IMR-90 (cell line): ENCODE measurements at regions not wholly inside any gene's neighbourhood (a gene's known extent, or its start where the extent isn't known, plus 50 kb on each side); places are given as distances from the start of the nearest gene placed in this dataset.

Experiments
- ATAC-seq: fragments of 200-7000 bp; cut with Tn5 transposase; 2 replicates; pipeline ENCODE4 v1.9.1; 2020; ENCODE audit warnings: low read depth, mild to moderate bottlenecking, moderate library complexity
- BruUV-seq: library from RNA; stranded (reverse); fragments of 400-500 nt; replicated peaks from 2 replicates; lab custom pipeline; 2021; lab: Mats Ljungman, UMichigan
- CTCF ChIA-PET: fragments of 300-600 bp; formaldehyde crosslinking; extraction: SDS; loops from one replicate; lab custom pipeline; 2021; ENCODE audit warnings: antibody characterized with exemption; lab: Yijun Ruan, JAX
- POLR2A ChIA-PET: fragments of 300-600 bp; sonication (Branson Sonifier 250); formaldehyde crosslinking; loops from one replicate; lab custom pipeline; 2022; ENCODE audit warnings: antibody characterized with exemption; ENCODE audit not compliant: unreplicated experiment; lab: Charles Lee
- DNase-seq: peaks from one replicate; pipeline ENCODE4 v3.0.0; 2013
- H2AFZ ChIP-seq: replicated peaks from 2 replicates; pipeline ENCODE3; 2013; ENCODE audit warnings: low read length, mild to moderate bottlenecking; ENCODE audit not compliant: poor library complexity
- H2AK5ac ChIP-seq: 2 replicates; pipeline ENCODE4 v1.6.1; 2013; ENCODE audit warnings: low read depth, low read length, inconsistent platforms
- H2AK9ac ChIP-seq: replicated peaks from 2 replicates; pipeline ENCODE3; 2013; ENCODE audit warnings: mild to moderate bottlenecking, low read depth, low read length, moderate library complexity; ENCODE audit not compliant: poor library complexity
- H2BK120ac ChIP-seq: 2 replicates; pipeline ENCODE4 v1.6.1; 2013; ENCODE audit warnings: low read depth, low read length, inconsistent platforms
- H2BK15ac ChIP-seq: 3 replicates; pipeline ENCODE4 v1.6.1; 2013; ENCODE audit warnings: low read depth, low read length, inconsistent platforms
- H2BK20ac ChIP-seq: 2 replicates; pipeline ENCODE4 v1.6.1; 2013; ENCODE audit warnings: low read depth, mild to moderate bottlenecking, inconsistent platforms, low read length, moderate library complexity
- H2BK5ac ChIP-seq: 2 replicates; pipeline ENCODE4 v1.6.1; 2013; ENCODE audit warnings: mild to moderate bottlenecking, low read depth, low read length, inconsistent platforms; ENCODE audit not compliant: poor library complexity, severe bottlenecking
- H3K14ac ChIP-seq: replicated peaks from 2 replicates; pipeline ENCODE4 v1.6.1; 2013; ENCODE audit warnings: low read depth, low read length, inconsistent platforms
- H3K18ac ChIP-seq: 2 replicates; pipeline ENCODE4 v1.6.1; 2013; ENCODE audit warnings: low read depth, low read length, control low read depth
- H3K23ac ChIP-seq: 2 replicates; pipeline ENCODE4 v1.6.1; 2013; ENCODE audit warnings: low read depth, low read length, inconsistent platforms
- H3K27ac ChIP-seq: 2 replicates; pipeline ENCODE4 v1.5.1; 2013; ENCODE audit warnings: mild to moderate bottlenecking, control low read depth, low read length; ENCODE audit not compliant: insufficient read depth
- H3K27me3 ChIP-seq: 2 replicates; pipeline ENCODE4 v1.6.1; 2013; ENCODE audit warnings: low read length; ENCODE audit not compliant: control insufficient read depth, insufficient read depth
- H3K36me3 ChIP-seq: 2 replicates; pipeline ENCODE4 v1.6.1; 2013; ENCODE audit warnings: low read length, mixed read lengths; ENCODE audit not compliant: control insufficient read depth, insufficient read depth
- H3K4ac ChIP-seq: 2 replicates; pipeline ENCODE4 v1.6.1; 2013; ENCODE audit warnings: low read depth, low read length, inconsistent platforms
- H3K4me1 ChIP-seq: 2 replicates; pipeline ENCODE4 v1.6.1; 2013; ENCODE audit warnings: low read length, mixed read lengths; ENCODE audit not compliant: control insufficient read depth, insufficient read depth
- H3K4me2 ChIP-seq: 2 replicates; pipeline ENCODE4 v1.6.1; 2013; ENCODE audit warnings: low read depth, mild to moderate bottlenecking, control low read depth, low read length, moderate library complexity
- H3K4me3 ChIP-seq: 2 replicates; pipeline ENCODE4 v1.5.1; 2013; ENCODE audit warnings: low read depth, mild to moderate bottlenecking, control low read depth, low read length, moderate library complexity; ENCODE audit not compliant: insufficient read depth
- H3K56ac ChIP-seq: 2 replicates; pipeline ENCODE4 v1.6.1; 2013; ENCODE audit warnings: low read length, inconsistent platforms; ENCODE audit not compliant: insufficient read depth; ENCODE audit errors: extremely low read depth
- H3K79me1 ChIP-seq, 2 experiments: 2 replicates each; pipeline ENCODE4 v1.6.1; 2013; ENCODE audit warnings: low read length in 2 of 2, inconsistent platforms in 1 of 2, low read depth in 1 of 2
- H3K9ac ChIP-seq: 2 replicates; pipeline ENCODE4 v1.6.1; 2013; ENCODE audit warnings: low read depth, low read length, control low read depth
- H3K9me1 ChIP-seq: 2 replicates; pipeline ENCODE4 v1.6.1; 2013; ENCODE audit warnings: low read length, inconsistent platforms; ENCODE audit not compliant: insufficient read depth
- H3K9me3 ChIP-seq: 2 replicates; pipeline ENCODE4 v1.6.1; 2013; ENCODE audit warnings: low read length; ENCODE audit not compliant: control insufficient read depth, insufficient read depth
- H4K20me1 ChIP-seq: 2 replicates; pipeline ENCODE4 v1.6.1; 2013; ENCODE audit warnings: low read length, inconsistent platforms; ENCODE audit not compliant: insufficient read depth
- H4K5ac ChIP-seq: 2 replicates; pipeline ENCODE4 v1.6.1; 2013; ENCODE audit warnings: mild to moderate bottlenecking, low read depth, low read length, control low read depth
- H4K8ac ChIP-seq, 2 experiments: 2 replicates each; pipeline ENCODE4 v1.6.1; 2013; ENCODE audit warnings: low read depth in 2 of 2, low read length in 2 of 2, control low read depth in 1 of 2, inconsistent platforms in 1 of 2
- H4K91ac ChIP-seq: 2 replicates; pipeline ENCODE4 v1.6.1; 2013; ENCODE audit warnings: low read depth, low read length, inconsistent platforms; ENCODE audit not compliant: insufficient read depth
- BHLHE40 ChIP-seq: fragments of 150-350 bp; IDR thresholded peaks from 2 replicates; pipeline ENCODE4 v1.6.1; 2016; ENCODE audit warnings: mild to moderate bottlenecking, low read depth, low read length
- CEBPB ChIP-seq: IDR thresholded peaks from 2 replicates; pipeline ENCODE4 v1.6.1; 2012; ENCODE audit warnings: low read depth, low read length, improper control_type of control experiment
- CHD1 ChIP-seq: IDR thresholded peaks from 2 replicates; pipeline ENCODE4 v1.6.1; 2012; ENCODE audit warnings: low read depth, low read length, improper control_type of control experiment
- FOS ChIP-seq: fragments of 150-350 bp; IDR thresholded peaks from 2 replicates; pipeline ENCODE4 v1.6.1; 2016; ENCODE audit warnings: low read depth, low read length
- MAFK ChIP-seq: IDR thresholded peaks from 2 replicates; pipeline ENCODE4 v1.6.1; 2012; ENCODE audit warnings: low read depth, low read length, improper control_type of control experiment
- MAZ ChIP-seq: IDR thresholded peaks from 2 replicates; pipeline ENCODE4 v1.6.1; 2012; ENCODE audit warnings: low read depth, mild to moderate bottlenecking, low read length, improper control_type of control experiment, moderate library complexity, borderline replicate concordance
- MXI1 ChIP-seq: IDR thresholded peaks from 2 replicates; pipeline ENCODE4 v1.6.1; 2012; ENCODE audit warnings: low read depth, mild to moderate bottlenecking, low read length, moderate library complexity, borderline replicate concordance
- NFE2L2 ChIP-seq: fragments of 150-350 bp; IDR thresholded peaks from 2 replicates; pipeline ENCODE4 v1.6.1; 2016; ENCODE audit warnings: low read depth, mild to moderate bottlenecking, low read length
- POLR2A ChIP-seq: IDR thresholded peaks from 2 replicates; pipeline ENCODE4 v1.6.1; 2012; ENCODE audit warnings: mild to moderate bottlenecking, low read depth, low read length
- RAD21 ChIP-seq: IDR thresholded peaks from 2 replicates; pipeline ENCODE4 v1.6.1; 2012; ENCODE audit warnings: low read length, improper control_type of control experiment
- SMC3 ChIP-seq: fragments of 150-350 bp; IDR thresholded peaks from 2 replicates; pipeline ENCODE4 v1.6.1; 2016; ENCODE audit warnings: low read depth, mild to moderate bottlenecking, antibody characterized with exemption, low read length, moderate library complexity
- WGBS, 2 experiments: methylation state at CpG; one replicate each; pipeline versions ENCODE4 v1.1.5 to v1.1.7; 2013; ENCODE audit warnings: missing lambda C conversion rate in 2 of 2; ENCODE audit not compliant: insufficient read length in 1 of 2; ENCODE audit errors: extremely low coverage in 2 of 2; 5-methylcytosine and 5-hydroxymethylcytosine counted together
- dilution Hi-C: fragments of 300-500 bp; cut with HindIII; formaldehyde crosslinking; loops from one replicate; pipeline ENCODE4 v1.14.3; 2018; ENCODE audit warnings: low sequenced_read_pairs; ENCODE audit not compliant: unreplicated experiment
- in situ Hi-C: fragments of 300-500 bp; cut with MboI; formaldehyde crosslinking; loops from 3 replicates; pipeline ENCODE4 v1.14.3; 2019; ENCODE audit warnings: low sequenced_read_pairs, inconsistent platforms, mixed read lengths
- intact Hi-C: fragments of 100-400 bp; cut with micrococcal nuclease; formaldehyde crosslinking; loops from 2 replicates; pipeline ENCODE4 v1.10.0; 2022
- TF ChIP-seq, protein P1 (sequence below): fragments of 150-350 bp; IDR thresholded peaks from 2 replicates; pipeline ENCODE4 v1.6.1; 2017; ENCODE audit warnings: mild to moderate bottlenecking, antibody characterized with exemption, low read length, low read depth
- TF ChIP-seq, protein P2 (sequence below): conservative IDR thresholded peaks from 2 replicates; pipeline ENCODE4 v1.5.1; 2012; ENCODE audit warnings: mild to moderate bottlenecking, low read depth, low read length, improper control_type of control experiment
- TF ChIP-seq, protein P3 (sequence below): fragments of 150-350 bp; IDR thresholded peaks from 2 replicates; pipeline ENCODE4 v1.6.1; 2016; ENCODE audit warnings: low read depth, mild to moderate bottlenecking, low read length, moderate library complexity, borderline replicate concordance

DNA sequence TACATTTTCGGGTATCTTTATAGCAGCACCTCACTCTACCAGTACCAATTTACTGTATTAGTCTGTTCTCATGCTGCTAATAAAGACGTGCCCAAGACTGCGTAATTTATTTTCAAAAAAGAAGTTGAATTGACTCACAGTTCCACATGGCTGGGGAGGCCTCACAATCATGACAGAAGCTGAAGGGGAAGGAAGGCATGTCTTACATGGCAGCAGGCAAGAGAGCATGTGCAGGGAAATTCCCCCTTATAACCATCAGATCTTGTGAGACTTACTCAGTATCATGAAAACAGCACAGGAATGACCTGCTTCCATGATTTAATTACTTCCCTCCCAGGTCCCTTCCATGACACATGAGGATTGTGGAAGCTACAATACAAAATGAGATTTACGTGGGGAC, 602.6 kb upstream of the DAB2 start:
- no peak overlapping the region for H3K4ac ChIP-seq
- H3K9ac ChIP-seq: no peak overlapping the region
- no peak overlapping the region for H4K5ac ChIP-seq
- TF ChIP-seq MXI1 (no peak), CEBPB (no peak), CHD1 (no peak), FOS (no peak), MAZ (no peak), BHLHE40 (no peak), MAFK (no peak), POLR2A (no peak), RAD21 (no peak), SMC3 (no peak), NFE2L2 (no peak)
- TF ChIP-seq, protein P1, sequence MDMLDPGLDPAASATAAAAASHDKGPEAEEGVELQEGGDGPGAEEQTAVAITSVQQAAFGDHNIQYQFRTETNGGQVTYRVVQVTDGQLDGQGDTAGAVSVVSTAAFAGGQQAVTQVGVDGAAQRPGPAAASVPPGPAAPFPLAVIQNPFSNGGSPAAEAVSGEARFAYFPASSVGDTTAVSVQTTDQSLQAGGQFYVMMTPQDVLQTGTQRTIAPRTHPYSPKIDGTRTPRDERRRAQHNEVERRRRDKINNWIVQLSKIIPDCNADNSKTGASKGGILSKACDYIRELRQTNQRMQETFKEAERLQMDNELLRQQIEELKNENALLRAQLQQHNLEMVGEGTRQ: no peak
- TF ChIP-seq, protein P2, sequence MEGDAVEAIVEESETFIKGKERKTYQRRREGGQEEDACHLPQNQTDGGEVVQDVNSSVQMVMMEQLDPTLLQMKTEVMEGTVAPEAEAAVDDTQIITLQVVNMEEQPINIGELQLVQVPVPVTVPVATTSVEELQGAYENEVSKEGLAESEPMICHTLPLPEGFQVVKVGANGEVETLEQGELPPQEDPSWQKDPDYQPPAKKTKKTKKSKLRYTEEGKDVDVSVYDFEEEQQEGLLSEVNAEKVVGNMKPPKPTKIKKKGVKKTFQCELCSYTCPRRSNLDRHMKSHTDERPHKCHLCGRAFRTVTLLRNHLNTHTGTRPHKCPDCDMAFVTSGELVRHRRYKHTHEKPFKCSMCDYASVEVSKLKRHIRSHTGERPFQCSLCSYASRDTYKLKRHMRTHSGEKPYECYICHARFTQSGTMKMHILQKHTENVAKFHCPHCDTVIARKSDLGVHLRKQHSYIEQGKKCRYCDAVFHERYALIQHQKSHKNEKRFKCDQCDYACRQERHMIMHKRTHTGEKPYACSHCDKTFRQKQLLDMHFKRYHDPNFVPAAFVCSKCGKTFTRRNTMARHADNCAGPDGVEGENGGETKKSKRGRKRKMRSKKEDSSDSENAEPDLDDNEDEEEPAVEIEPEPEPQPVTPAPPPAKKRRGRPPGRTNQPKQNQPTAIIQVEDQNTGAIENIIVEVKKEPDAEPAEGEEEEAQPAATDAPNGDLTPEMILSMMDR: no peak
- TF ChIP-seq, protein P3, sequence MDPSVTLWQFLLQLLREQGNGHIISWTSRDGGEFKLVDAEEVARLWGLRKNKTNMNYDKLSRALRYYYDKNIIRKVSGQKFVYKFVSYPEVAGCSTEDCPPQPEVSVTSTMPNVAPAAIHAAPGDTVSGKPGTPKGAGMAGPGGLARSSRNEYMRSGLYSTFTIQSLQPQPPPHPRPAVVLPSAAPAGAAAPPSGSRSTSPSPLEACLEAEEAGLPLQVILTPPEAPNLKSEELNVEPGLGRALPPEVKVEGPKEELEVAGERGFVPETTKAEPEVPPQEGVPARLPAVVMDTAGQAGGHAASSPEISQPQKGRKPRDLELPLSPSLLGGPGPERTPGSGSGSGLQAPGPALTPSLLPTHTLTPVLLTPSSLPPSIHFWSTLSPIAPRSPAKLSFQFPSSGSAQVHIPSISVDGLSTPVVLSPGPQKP: no peak
- H3K56ac ChIP-seq: no peak overlapping the region
- H3K9me3 ChIP-seq: no peaks in the 10 kb centered on the region
- no peak overlapping the region for H2AFZ ChIP-seq
- no peak overlapping the region for H3K14ac ChIP-seq
- no CpG with 5 or more reads among the region's 4 CpGs for WGBS, 2 experiments
- no peaks in the 10 kb centered on the region for H3K36me3 ChIP-seq
- no peak overlapping the region for H3K4me2 ChIP-seq
- H2BK20ac ChIP-seq: no peak overlapping the region
- no peak overlapping the region for H3K4me3 ChIP-seq
- no peak overlapping the region for H3K27ac ChIP-seq
- H3K79me1 ChIP-seq: no peaks in the 10 kb centered on the region
- peaks cover 3% of the 10 kb centered on the region; the same call in 1 of the 2 replicates for H3K27me3 ChIP-seq
- intact Hi-C loops: no loop called here
- H4K20me1 ChIP-seq: no peaks in the 10 kb centered on the region
- no peak overlapping the region for H2AK9ac ChIP-seq
- no peak overlapping the region for H3K23ac ChIP-seq
- H3K18ac ChIP-seq: no peak overlapping the region
- no peak overlapping the region for H2BK5ac ChIP-seq
- ChIA-PET CTCF (no interaction called here), POLR2A (no interaction called here)
- no peaks in the 10 kb centered on the region for H3K4me1 ChIP-seq
- H2BK120ac ChIP-seq: no peak overlapping the region
- no peaks in the 10 kb centered on the region for H3K9me1 ChIP-seq
- ATAC-seq (no peak), DNase-seq (no peak)
- no peak overlapping the region for H4K91ac ChIP-seq
- dilution Hi-C loops: no loop called here
- no peak overlapping the region for H2AK5ac ChIP-seq
- H4K8ac ChIP-seq: no peak overlapping the region
- no TSS peak for BruUV-seq
- H2BK15ac ChIP-seq: no peak overlapping the region
- in situ Hi-C loops: no loop called here
